Nephron progenitor cell (in vitro differentiated cells): ENCODE measurements at regions not wholly inside any gene's neighbourhood (a gene's known extent, or its start where the extent isn't known, plus 50 kb on each side); places are given as distances from the start of the nearest gene placed in this dataset.

ENCODE experiments used
- DNase-seq: peaks from one replicate; pipeline ENCODE4 v3.0.0; 2021
- H3K27ac Mint-ChIP-seq: 2 replicates; pipeline ENCODE4 v1.8.0; 2021; ENCODE audit warnings: mild to moderate bottlenecking, moderate library complexity, mixed read lengths
- H3K27me3 Mint-ChIP-seq: 2 replicates; pipeline ENCODE4 v1.8.0; 2021; ENCODE audit warnings: mild to moderate bottlenecking, low read depth, mixed read lengths; ENCODE audit not compliant: poor library complexity
- H3K36me3 Mint-ChIP-seq: 2 replicates; pipeline ENCODE4 v1.8.0; 2021; ENCODE audit warnings: low read depth, mixed read lengths
- H3K4me1 Mint-ChIP-seq: 2 replicates; pipeline ENCODE4 v1.8.0; 2021; ENCODE audit warnings: mixed read lengths
- H3K4me3 Mint-ChIP-seq: 2 replicates; pipeline ENCODE4 v1.8.0; 2021; ENCODE audit warnings: mild to moderate bottlenecking, moderate library complexity, mixed read lengths
- H3K9me3 Mint-ChIP-seq: 2 replicates; pipeline ENCODE4 v1.8.0; 2021; ENCODE audit warnings: mild to moderate bottlenecking, moderate library complexity, mixed read lengths
- TF ChIP-seq, protein P1 (sequence below): fragments of 200-600 bp; sonication (generic); IDR thresholded peaks from 2 replicates; pipeline ENCODE4 v1.5.0; 2021; ENCODE audit warnings: antibody characterized with exemption

- H3K4me1 Mint-ChIP-seq: peaks cover 4% of the 10 kb centered on the region
- TF ChIP-seq, protein P1, sequence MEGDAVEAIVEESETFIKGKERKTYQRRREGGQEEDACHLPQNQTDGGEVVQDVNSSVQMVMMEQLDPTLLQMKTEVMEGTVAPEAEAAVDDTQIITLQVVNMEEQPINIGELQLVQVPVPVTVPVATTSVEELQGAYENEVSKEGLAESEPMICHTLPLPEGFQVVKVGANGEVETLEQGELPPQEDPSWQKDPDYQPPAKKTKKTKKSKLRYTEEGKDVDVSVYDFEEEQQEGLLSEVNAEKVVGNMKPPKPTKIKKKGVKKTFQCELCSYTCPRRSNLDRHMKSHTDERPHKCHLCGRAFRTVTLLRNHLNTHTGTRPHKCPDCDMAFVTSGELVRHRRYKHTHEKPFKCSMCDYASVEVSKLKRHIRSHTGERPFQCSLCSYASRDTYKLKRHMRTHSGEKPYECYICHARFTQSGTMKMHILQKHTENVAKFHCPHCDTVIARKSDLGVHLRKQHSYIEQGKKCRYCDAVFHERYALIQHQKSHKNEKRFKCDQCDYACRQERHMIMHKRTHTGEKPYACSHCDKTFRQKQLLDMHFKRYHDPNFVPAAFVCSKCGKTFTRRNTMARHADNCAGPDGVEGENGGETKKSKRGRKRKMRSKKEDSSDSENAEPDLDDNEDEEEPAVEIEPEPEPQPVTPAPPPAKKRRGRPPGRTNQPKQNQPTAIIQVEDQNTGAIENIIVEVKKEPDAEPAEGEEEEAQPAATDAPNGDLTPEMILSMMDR: no peak
- H3K27ac Mint-ChIP-seq: no peak overlapping the region
- H3K36me3 Mint-ChIP-seq: no peaks in the 10 kb centered on the region
- H3K9me3 Mint-ChIP-seq: no peaks in the 10 kb centered on the region
- no peak overlapping the region for H3K4me3 Mint-ChIP-seq
- H3K27me3 Mint-ChIP-seq: no peaks in the 10 kb centered on the region
- no peak for DNase-seq
Observed at GRCh38 chr7:106606120-106606519, 54.8 kb downstream of the CCDC71L start.

GRCh38 chr7:106604971-106605370 lies 56.0 kb downstream of the CCDC71L start:
- TF ChIP-seq, protein P1: no peak

GRCh38 chr7:106604303-106604924 lies 56.5 kb downstream of the CCDC71L start:
- H3K4me1 Mint-ChIP-seq: no peaks in the 10 kb centered on the region
- H3K27ac Mint-ChIP-seq: no peak overlapping the region
- TF ChIP-seq, protein P1: no peak
- no peaks in the 10 kb centered on the region for H3K36me3 Mint-ChIP-seq
- DNase-seq: no peak
- H3K27me3 Mint-ChIP-seq: no peaks in the 10 kb centered on the region
- no peaks in the 10 kb centered on the region for H3K9me3 Mint-ChIP-seq
- H3K4me3 Mint-ChIP-seq: no peak overlapping the region

More at GRCh38 chr7:106604971-106605370, 56.0 kb downstream of the CCDC71L start:
- no peaks in the 10 kb centered on the region for H3K36me3 Mint-ChIP-seq
- H3K4me1 Mint-ChIP-seq: no peaks in the 10 kb centered on the region
- DNase-seq: no peak
- no peaks in the 10 kb centered on the region for H3K9me3 Mint-ChIP-seq
- no peaks in the 10 kb centered on the region for H3K27me3 Mint-ChIP-seq
- no peak overlapping the region for H3K4me3 Mint-ChIP-seq
- H3K27ac Mint-ChIP-seq: no peak overlapping the region

GRCh38 chr7:106603346-106603745 lies 57.6 kb downstream of the CCDC71L start:
- TF ChIP-seq, protein P1: no peak
- no peak overlapping the region for H3K4me3 Mint-ChIP-seq
- no peak for DNase-seq
- H3K36me3 Mint-ChIP-seq: no peaks in the 10 kb centered on the region
- no peaks in the 10 kb centered on the region for H3K9me3 Mint-ChIP-seq
- no peaks in the 10 kb centered on the region for H3K4me1 Mint-ChIP-seq
- H3K27ac Mint-ChIP-seq: no peak overlapping the region
- H3K27me3 Mint-ChIP-seq: no peaks in the 10 kb centered on the region

DNA sequence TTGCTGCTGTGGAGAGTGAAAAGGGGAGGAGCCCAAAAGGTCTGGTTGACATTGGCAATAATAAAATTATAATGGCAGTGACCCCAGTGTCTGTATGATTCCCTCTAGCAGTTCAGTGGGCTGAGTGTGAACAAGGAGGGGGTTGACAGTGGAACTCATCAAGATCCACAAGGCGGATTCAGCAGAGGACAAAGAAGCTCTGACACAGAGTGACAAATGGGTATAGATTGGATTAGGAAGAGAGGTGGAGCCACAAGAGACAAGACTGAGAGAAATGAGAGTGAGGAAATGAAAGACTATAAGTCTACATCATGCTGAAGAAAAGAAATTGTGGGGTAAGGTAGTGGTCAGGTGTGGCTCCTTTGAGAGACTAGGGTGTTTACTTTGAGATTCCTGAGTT lies 58.9 kb downstream of the CCDC71L start:
- H3K27ac Mint-ChIP-seq: no peak overlapping the region
- no peaks in the 10 kb centered on the region for H3K27me3 Mint-ChIP-seq
- H3K4me3 Mint-ChIP-seq: no peak overlapping the region
- no peaks in the 10 kb centered on the region for H3K9me3 Mint-ChIP-seq
- no peaks in the 10 kb centered on the region for H3K36me3 Mint-ChIP-seq
- no peaks in the 10 kb centered on the region for H3K4me1 Mint-ChIP-seq
- TF ChIP-seq, protein P1: no peak
- DNase-seq: no peak
